Karpas-422 (cell line): ENCODE measurements at regions not wholly inside any gene's neighbourhood (a gene's known extent, or its start where the extent isn't known, plus 50 kb on each side); places are given as distances from the start of the nearest gene placed in this dataset.

ENCODE experiments used
- DNase-seq: peaks from one replicate; pipeline ENCODE4 v3.0.0-alpha.2; 2015
- H2AFZ ChIP-seq: fragments of 200-600 bp; sonication (generic); 2 replicates; pipeline ENCODE4 v1.6.1; 2014; ENCODE audit warnings: antibody characterized with exemption, low read length, mixed read lengths
- H3K27ac ChIP-seq: fragments of 200-600 bp; sonication (generic); 2 replicates; pipeline ENCODE4 v1.5.1; 2014; ENCODE audit warnings: mild to moderate bottlenecking, low read length, moderate library complexity
- H3K27me3 ChIP-seq: fragments of 200-600 bp; sonication (generic); 2 replicates; pipeline ENCODE4 v1.6.1; 2014; ENCODE audit warnings: low read length, mixed read lengths
- H3K36me3 ChIP-seq: fragments of 200-600 bp; sonication (generic); 2 replicates; pipeline ENCODE4 v1.6.1; 2014; ENCODE audit warnings: low read length, mixed read lengths; ENCODE audit not compliant: insufficient read depth
- H3K4me1 ChIP-seq: fragments of 200-600 bp; sonication (generic); 2 replicates; pipeline ENCODE4 v1.6.1; 2014; ENCODE audit warnings: mild to moderate bottlenecking, low read length, mixed read lengths
- H3K4me2 ChIP-seq: fragments of 200-600 bp; sonication (generic); 2 replicates; pipeline ENCODE4 v1.6.1; 2014; ENCODE audit warnings: low read length, low read depth, mild to moderate bottlenecking; ENCODE audit not compliant: poor library complexity, severe bottlenecking
- H3K4me3 ChIP-seq: fragments of 200-600 bp; sonication (generic); 2 replicates; pipeline ENCODE4 v1.5.1; 2014; ENCODE audit warnings: mild to moderate bottlenecking, antibody characterized with exemption, low read length, mixed read lengths
- H3K79me2 ChIP-seq: fragments of 200-600 bp; sonication (generic); 2 replicates; pipeline ENCODE4 v1.6.1; 2014; ENCODE audit warnings: mild to moderate bottlenecking, low read length, mixed read lengths
- H3K9ac ChIP-seq: fragments of 200-600 bp; sonication (generic); 2 replicates; pipeline ENCODE4 v1.6.0; 2014; ENCODE audit warnings: low read length
- H3K9me2 ChIP-seq: fragments of 200-600 bp; sonication (generic), shearing (Covaris generic); replicated peaks from 2 replicates; pipeline ENCODE4 v1.6.0; 2014; ENCODE audit warnings: mild to moderate bottlenecking, low read length, moderate library complexity; ENCODE audit not compliant: insufficient read depth
- H3K9me3 ChIP-seq: fragments of 300-700, 200-600 bp; sonication (generic); 2 replicates; pipeline ENCODE4 v1.6.1; 2014; ENCODE audit warnings: low read length, mixed read lengths
- H4K20me1 ChIP-seq: fragments of 200-600 bp; sonication (generic); 2 replicates; pipeline ENCODE4 v1.6.1; 2014; ENCODE audit warnings: mild to moderate bottlenecking, antibody characterized with exemption, low read length, low read depth; ENCODE audit not compliant: insufficient read depth

- no peaks in the 10 kb centered on the region for H3K9me2 ChIP-seq
These were observed 147.5 kb upstream of the C14orf180 start for GRCh38 chr14:104431929-104432541.

GRCh38 chr14:104432611-104433231 is 146.8 kb upstream of the C14orf180 start:
- H3K27ac ChIP-seq: no peak overlapping the region
- H3K79me2 ChIP-seq: no peaks in the 10 kb centered on the region
- no peaks in the 10 kb centered on the region for H3K9me3 ChIP-seq
- no peak overlapping the region for H3K9ac ChIP-seq
- H4K20me1 ChIP-seq: no peaks in the 10 kb centered on the region
- no peaks in the 10 kb centered on the region for H3K9me2 ChIP-seq
- no peaks in the 10 kb centered on the region for H3K36me3 ChIP-seq
- no peaks in the 10 kb centered on the region for H3K27me3 ChIP-seq
- DNase-seq: no peak
- H3K4me3 ChIP-seq: no peak overlapping the region
- no peak overlapping the region for H2AFZ ChIP-seq
- no peak overlapping the region for H3K4me2 ChIP-seq
- peaks cover 4% of the 10 kb centered on the region; the same call in 1 of the 2 replicates for H3K4me1 ChIP-seq

More at GRCh38 chr14:104431929-104432541, 147.5 kb upstream of the C14orf180 start:
- peak; percentile 71 for DNase-seq
- Histone ChIP-seq H3K27me3 (no peaks in the 10 kb centered on the region), H3K27ac (no peak overlapping the region), H3K79me2 (no peaks in the 10 kb centered on the region), H3K4me2 (no peak overlapping the region), H3K9ac (no peak overlapping the region), H4K20me1 (no peaks in the 10 kb centered on the region), H3K4me1 (peaks cover 5% of the 10 kb centered on the region), H3K9me3 (no peaks in the 10 kb centered on the region), H3K36me3 (no peaks in the 10 kb centered on the region), H3K4me3 (no peak overlapping the region), H2AFZ (no peak overlapping the region)

GRCh38 chr14:104433401-104434213 is 146.0 kb upstream of the C14orf180 start:
- H4K20me1 ChIP-seq: no peaks in the 10 kb centered on the region
- peaks cover 4% of the 10 kb centered on the region; the same call in 1 of the 2 replicates for H3K4me1 ChIP-seq
- H3K79me2 ChIP-seq: no peaks in the 10 kb centered on the region
- H3K9me3 ChIP-seq: no peaks in the 10 kb centered on the region
- no peaks in the 10 kb centered on the region for H3K9me2 ChIP-seq
- no peaks in the 10 kb centered on the region for H3K36me3 ChIP-seq
- no peak overlapping the region for H3K4me2 ChIP-seq
- H3K4me3 ChIP-seq: no peak overlapping the region
- H3K9ac ChIP-seq: no peak overlapping the region
- H2AFZ ChIP-seq: no peak overlapping the region
- H3K27me3 ChIP-seq: no peaks in the 10 kb centered on the region
- DNase-seq: peak; percentile 59
- no peak overlapping the region for H3K27ac ChIP-seq

GRCh38 chr14:104434214-104435076 is 145.1 kb upstream of the C14orf180 start:
- no peak overlapping the region for H3K4me3 ChIP-seq
- DNase-seq: no peak
- no peak overlapping the region for H3K9ac ChIP-seq
- H3K27ac ChIP-seq: no peak overlapping the region
- H3K27me3 ChIP-seq: no peaks in the 10 kb centered on the region
- H3K4me2 ChIP-seq: no peak overlapping the region
- H3K9me3 ChIP-seq: no peaks in the 10 kb centered on the region
- no peaks in the 10 kb centered on the region for H3K4me1 ChIP-seq
- H3K9me2 ChIP-seq: no peaks in the 10 kb centered on the region
- no peak overlapping the region for H2AFZ ChIP-seq
- no peaks in the 10 kb centered on the region for H3K36me3 ChIP-seq
- no peaks in the 10 kb centered on the region for H4K20me1 ChIP-seq
- no peaks in the 10 kb centered on the region for H3K79me2 ChIP-seq

- Histone ChIP-seq H3K27me3 (no peaks in the 10 kb centered on the region), H3K36me3 (no peaks in the 10 kb centered on the region), H3K4me3 (no peak overlapping the region), H3K27ac (no peak overlapping the region), H3K4me1 (no peaks in the 10 kb centered on the region), H3K9me2 (no peaks in the 10 kb centered on the region), H3K4me2 (no peak overlapping the region), H3K79me2 (no peaks in the 10 kb centered on the region), H3K9ac (no peak overlapping the region), H3K9me3 (no peaks in the 10 kb centered on the region), H4K20me1 (no peaks in the 10 kb centered on the region), H2AFZ (no peak overlapping the region)
- no peak for DNase-seq
These were observed 144.2 kb upstream of the C14orf180 start for GRCh38 chr14:104435147-104436046.

GRCh38 chr14:104436047-104436591 is 143.4 kb upstream of the C14orf180 start:
- Histone ChIP-seq H3K36me3 (no peaks in the 10 kb centered on the region), H3K4me3 (no peak overlapping the region), H3K27ac (no peak overlapping the region), H4K20me1 (no peaks in the 10 kb centered on the region), H3K9me2 (no peaks in the 10 kb centered on the region), H3K4me2 (no peak overlapping the region), H2AFZ (no peak overlapping the region), H3K9ac (no peak overlapping the region), H3K9me3 (no peaks in the 10 kb centered on the region), H3K27me3 (no peaks in the 10 kb centered on the region), H3K79me2 (no peaks in the 10 kb centered on the region), H3K4me1 (no peaks in the 10 kb centered on the region)
- no peak for DNase-seq
